ENCODE measurements at regions not wholly inside any gene's neighbourhood (a gene's known extent, or its start where the extent isn't known, plus 50 kb on each side); places are given as distances from the start of the nearest gene placed in this dataset.
"Not testable (repeated sequence)": the region's sequence is repeated elsewhere in the genome, so short reads cannot be mapped to it uniquely, and the experiment has no call there.

DNA sequence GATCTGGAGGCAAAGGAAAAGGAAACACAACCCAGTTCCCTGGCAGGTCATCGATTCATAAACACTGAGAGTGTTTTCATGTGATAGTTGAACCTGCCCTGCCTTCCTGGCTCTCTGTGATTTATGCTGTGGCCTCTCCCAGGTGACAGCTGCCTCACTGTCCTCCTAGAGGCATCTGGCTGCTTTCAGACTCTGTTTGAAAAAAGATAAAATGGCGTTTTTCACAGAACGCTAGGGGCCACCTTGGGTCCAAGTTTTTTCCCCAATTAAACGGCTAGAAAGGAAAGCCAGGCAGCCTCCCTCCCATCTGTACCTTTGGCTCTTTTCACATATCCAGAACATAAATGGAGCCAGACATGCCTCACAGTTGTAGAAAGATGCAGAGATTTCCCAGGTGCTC is 252.6 kb upstream of the CCDC196 start:
- no peak for DNase-seq

DNA sequence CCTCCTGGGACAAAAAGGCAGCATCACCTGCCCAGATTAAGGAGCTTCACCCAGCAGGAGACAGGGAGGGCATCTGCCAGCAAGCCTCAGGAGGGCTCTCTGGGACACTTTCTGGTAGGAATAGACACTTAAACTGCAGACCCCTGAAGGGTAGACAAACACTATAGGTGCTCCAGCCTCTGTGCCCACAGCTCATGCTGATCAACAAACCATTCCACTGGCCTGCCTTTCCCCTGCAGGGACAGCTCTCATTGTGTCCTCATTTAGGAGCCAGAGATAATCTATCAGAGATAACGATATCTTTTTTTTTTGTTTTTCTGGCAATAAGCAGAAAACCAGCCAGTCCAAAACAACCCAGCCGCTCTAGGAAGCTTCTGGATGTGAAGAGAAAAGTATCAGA is 251.8 kb upstream of the CCDC196 start:
- DNase-seq: no peak

DNA sequence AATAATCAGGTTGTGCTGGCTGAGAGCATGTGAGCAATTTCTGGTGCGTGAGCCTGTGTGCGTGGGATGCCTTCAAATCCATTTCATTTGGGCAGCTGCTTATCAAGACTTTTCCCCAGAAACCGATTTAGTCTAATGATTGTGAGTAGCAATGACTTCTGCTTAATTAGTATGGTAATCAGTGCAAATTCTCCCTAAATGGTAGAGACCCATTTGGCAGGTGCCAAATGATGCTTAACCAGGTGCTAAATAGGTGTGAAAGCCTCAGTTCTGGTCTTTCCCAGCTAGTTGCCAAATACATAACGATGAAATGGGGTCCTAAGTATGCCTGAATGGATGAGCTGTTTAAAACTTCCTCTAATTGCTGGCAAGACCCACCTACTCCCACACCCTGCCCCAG is 248.4 kb upstream of the CCDC196 start:
- DNase-seq: no peak

DNA sequence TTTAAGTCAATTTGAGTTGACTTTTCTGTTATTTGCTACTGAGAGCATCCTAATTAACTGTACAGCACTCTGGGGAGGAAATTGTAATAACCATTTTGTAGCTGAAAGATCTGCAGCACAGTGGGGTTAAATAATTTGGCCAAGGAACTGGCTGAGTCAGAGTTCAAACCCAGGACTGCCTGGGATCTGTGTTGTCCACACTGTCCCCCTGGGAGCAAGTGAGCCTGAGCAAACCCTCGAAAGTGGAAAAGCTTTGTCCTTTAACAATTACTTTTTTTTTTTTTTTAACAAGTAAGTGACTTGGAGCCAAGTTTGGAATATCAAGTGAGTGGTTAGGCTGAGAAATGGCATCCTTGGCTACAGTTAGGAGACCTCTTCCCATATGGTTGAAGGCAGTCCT is 247.2 kb upstream of the CCDC196 start:
- DNase-seq: no peak

DNA sequence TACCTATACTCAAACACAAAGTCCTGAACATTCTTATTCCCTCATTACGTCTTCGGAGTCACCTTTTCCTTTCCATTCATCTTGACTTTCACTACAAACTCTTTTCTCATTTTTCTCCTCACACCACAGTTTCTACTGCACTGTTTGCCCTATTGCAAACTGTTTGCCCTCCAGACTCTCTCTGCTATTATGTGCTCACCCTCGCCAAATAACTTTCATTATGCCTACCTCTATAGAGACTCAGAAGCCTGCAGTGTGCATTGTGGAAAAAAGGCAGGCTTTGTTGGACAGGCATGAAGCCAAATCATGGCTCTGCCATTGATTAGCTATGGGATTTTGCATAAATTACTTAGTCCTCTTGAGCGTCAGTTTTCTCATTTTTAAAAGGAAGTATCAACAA is 246.6 kb upstream of the CCDC196 start:
- no peak for DNase-seq

DNA sequence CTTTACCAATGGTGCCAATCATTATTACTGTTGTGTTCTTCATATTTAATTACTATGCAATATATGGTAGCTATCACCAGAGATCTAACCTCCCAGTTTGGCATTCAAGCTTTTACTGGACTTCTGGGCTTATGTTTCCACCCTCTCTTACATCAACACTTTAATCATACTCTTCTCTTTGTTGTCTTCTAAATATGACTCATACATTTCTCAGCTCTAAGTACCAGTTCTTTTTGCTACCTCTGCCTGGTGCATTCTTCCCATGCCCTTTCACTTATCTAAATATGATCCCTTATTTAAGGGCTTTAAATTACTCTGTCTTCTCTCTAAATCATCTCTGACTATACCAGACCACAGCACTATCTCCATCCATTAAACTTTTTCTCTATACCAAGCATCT is 246.1 kb upstream of the CCDC196 start:
- no peak for DNase-seq

DNA sequence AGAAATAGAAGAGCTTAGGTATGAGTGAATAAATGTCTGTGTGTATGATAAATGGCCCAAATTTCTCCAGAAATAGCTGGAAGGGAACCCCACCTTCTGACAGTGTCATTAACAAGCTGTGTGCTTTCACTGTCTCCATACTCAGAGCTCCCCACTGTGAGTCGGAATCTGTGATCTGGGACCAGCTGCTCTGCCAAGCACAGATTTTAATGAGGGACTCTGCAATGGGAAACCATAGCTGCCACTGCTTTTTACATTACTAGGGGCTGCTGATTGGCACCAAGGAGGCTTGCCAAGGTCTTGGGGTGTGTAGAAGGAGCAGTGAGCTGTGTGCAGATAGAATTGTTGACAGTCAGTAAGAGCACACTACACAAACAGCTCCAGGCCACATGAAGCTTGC is 244.2 kb upstream of the CCDC196 start:
- no peak for DNase-seq

DNA sequence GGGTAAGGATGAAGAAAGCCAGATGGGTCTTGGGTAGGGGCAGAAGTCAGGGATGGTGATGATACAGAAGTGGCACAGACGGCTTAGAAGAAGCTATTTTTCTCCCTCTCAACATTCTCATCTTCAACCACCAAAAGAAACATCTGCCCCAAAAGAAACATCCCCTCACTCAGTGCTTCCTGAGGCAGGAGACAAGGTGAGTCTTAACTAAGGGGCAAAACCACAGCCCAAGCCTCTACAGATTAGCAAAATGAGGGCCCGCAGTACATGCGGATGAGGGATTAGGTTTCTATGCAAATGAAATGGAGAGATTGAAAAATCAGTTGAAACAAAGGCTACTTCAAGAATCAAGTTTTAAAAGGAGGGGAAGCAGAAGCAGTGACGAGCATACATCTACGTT is 241.3 kb upstream of the CCDC196 start:
- DNase-seq: no peak

DNA sequence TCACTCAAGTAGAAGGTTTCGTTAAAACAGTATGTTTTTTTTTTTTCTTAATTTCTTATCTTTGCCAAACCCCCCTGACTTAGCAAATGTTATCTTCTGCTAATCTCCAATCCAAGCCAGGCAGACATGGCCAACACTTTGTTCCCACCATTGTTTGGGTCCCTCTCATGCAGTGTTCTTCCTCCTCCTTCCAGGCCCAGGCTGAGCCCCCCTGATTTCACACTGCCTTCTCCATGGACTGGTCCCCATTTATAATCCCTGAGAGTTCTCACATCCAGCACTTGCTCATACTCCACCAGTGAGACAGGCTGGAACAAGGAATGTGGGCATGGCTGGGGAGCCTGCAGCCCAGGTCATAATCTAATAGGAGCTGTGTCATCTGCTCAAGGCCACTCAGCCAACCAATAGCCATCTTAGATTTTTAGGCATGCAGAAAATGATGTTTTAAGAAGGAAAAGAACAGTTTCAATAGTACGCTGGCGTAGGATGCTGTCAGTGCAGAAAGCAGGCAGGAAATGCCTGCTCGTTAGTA is 238.4 kb upstream of the CCDC196 start:
- no peak for DNase-seq

DNA sequence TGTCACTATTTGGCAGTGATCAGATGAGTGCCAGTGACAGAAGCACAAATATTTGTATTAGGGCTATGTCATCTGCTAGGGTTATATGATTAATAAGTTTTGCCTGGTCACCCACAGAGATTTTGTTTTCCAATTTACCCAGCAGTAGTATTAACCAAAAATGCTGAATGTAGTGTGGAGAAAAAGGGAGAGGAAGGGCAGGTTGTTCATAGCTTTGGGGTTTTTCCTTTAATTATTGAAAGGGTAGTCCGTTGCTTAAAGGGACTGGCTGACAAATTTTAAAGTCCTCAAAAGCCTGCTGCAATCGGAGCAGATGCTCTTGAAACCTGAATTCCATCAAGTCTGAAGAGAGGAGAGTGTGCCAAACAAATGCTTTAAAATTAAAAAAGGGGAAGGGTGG is 237.9 kb upstream of the CCDC196 start:
- DNase-seq: no peak

DNA sequence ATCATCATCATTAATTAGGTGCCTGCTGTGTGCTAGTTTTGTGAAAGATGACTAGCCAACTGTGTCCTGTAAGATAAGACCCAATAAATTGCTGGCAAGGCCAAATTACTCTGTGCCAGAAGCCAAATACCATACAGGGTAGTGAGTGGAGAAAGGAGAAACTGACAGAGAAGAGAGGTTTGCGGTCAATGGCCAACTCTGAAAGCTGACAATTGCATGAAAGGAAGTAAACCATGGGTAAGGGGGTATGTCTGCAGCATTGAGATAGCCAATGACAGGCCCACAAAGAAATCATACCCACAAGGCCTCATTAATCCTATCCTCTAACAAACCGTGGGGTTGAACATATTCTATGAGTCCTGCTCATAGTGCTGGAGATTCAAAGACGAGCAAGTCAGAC is 236.6 kb upstream of the CCDC196 start:
- no peak for DNase-seq

DNA sequence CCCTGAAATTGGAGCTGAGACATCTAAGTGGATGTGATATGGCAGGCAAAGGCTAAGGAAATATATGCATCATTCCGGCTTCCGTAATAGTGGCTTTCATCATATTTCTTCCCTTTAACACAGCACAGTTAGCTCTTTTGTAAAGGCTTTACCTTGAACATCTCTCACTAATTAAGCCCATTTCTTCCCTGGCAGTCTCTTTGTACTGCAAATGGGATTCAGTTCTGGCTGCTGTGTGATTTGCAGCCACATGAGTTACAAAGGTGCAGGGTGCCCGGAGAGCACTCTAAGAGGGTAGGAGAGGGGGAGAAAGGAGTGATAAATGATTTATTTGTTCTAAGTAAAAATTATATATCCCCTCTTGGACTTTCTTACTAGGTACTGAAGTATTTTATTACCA is 232.1 kb upstream of the CCDC196 start:
- DNase-seq: no peak

DNA sequence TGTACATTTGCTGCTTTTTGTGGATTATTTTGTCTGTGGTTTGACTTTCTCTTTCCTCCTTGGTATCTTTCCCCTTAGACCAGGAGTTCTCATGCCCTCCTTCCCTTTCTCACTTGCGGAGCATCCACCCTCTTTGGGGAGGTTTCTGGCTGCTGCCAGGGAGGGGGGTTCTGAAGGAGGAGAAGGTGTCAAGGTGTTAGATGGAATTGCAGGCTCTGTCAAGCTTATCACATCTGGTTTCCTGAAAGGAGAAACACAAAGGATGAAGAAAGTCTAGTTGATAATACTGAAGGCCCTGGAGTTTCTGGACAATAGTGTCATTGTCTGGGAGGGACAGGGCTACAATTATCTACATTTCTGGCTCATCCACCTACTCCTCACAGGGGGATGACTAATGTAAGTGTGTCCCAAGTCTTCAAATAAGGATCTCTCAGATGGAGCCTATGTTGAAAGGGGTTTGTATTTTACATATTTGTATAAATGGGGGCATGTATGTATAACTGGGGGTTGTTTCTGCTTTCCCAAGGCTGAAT is 217.3 kb upstream of the CCDC196 start:
- no peak for DNase-seq

DNA sequence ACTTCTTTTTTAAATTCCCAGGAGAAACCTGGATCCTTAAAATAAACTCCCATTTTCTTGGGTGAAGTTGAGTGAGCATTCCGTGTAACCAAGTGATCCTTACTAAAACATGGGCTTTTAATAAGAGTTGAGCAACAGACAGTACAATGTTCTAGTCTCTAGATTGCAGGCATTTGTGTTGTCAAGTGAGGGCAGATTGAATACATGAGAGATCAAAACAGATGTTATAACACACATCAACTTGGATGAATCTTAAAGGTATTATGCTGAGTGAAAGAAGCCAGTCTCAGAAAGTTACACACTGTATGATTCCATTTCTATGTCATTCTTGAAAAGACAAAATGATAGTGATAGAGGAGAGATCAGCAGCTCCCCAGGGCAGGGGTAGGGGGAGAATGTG is 213.9 kb upstream of the CCDC196 start:
- no peak for DNase-seq

DNA sequence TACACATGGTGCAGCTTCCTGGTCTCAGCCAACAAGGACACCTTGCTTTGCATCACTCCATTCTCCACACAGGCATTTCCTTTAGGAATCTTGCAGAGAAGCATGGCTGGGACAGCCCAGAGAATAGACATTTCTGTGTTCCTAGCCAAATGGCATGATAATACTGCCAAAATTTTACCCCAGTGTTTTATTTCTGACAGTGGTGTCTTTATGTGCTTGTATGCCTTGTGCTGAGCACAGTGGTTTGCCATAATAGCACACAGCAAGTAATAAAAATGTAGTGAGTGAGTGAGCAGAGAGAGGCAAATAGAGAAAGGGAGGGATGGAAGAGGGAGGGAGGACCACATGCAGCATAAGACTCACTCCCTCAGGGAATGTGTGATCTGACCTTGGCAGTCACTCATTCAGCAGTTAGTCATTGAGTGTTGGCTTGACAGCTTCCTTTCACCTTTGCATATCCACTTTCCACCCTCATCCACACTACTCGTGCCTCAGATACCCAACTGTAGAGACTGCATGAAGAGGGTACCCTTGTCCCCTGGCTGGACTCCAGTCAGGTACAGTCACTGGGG is 212.8 kb upstream of the CCDC196 start:
- DNase-seq: no peak

DNA sequence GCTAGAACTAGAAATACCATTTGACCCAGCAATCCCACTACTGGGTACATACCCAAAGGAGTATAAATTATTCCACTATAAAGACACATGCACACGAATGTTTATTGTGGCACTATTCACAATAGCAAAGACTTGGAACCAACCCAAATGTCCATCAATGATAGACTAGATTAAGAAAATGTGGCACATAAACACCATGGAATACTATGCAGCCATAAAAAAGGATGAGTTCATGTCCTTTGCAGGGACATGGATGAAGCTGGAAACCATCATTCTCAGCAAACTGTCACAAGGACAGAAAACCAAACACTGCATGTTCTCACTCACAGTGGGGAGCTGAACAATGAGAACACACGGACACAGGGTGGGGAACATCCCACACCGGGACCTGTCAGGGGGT is 207.8 kb upstream of the CCDC196 start:
- DNase-seq: not testable (repeated sequence)

DNA sequence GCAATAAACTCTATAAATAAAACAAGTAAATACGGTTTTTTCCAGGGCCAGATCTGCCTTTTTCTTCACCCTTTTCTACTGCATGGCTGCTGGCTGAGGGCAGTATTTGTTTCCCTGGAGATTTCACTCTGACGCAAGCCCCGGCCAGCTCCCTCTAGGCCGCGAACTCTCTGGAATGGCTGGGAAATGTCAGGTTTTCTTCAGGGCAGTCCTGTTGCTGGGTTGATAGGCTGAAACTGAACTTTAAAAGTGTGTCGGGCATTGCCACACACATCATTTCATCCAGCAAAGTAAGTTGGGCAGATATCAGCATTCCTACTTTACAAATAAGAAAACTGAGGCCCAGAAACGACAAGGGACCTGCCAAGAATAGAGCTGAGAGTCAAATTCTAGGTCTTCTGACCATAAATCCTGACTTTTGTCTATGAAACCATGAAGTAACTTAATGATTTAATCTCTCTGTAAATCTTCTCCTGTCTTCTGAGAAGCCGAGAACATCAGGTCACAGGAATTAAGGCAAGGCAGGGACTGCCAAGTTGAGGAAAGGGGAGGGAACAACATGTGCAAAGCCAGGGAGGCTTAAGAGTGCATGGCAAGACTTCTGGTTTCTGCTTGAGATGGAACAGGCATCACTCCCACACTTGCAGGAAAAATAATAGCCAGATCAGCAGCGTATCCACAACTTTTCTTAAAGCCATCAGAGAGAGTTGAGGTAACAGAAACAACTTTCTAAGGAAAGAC is 205.0 kb upstream of the CCDC196 start:
- no peak for DNase-seq

DNA sequence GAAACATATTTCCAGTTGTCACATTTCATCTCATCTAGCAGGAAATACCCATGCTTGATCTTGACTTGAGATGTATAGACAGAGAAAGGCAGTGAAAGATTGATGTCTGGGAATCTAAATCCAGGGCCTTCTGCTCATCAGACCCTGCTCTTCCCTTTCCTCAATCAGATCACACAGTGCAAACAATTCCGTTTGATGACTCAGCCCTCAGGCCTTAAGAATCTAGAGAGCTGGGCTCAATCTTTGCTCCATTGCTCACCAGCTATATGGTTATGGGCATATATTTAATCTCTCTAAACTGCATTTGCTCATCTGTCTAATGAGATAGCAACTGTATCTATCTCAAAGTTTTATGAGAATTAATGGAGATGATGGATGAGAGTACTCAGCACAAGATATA is 201.8 kb upstream of the CCDC196 start:
- no peak for DNase-seq

DNA sequence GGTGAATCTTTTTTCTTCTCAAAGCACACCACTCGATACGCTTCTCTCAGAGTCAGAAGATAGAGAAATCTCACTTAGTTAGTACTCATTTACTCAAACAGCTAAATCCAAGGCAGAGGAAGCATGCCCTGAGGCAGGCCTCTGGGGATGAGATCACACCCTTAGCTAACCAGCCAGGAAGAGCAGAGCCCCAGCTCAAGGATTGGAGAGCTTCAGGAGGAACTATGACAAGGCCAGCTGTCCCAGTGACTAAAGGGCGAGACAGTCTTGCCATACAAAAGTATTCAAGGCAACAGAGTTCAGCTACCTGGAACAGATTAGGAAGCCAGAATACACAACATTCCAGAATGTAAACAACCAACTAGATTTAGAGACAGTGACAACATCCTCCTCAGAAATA is 197.7 kb upstream of the CCDC196 start:
- no peak for DNase-seq

DNA sequence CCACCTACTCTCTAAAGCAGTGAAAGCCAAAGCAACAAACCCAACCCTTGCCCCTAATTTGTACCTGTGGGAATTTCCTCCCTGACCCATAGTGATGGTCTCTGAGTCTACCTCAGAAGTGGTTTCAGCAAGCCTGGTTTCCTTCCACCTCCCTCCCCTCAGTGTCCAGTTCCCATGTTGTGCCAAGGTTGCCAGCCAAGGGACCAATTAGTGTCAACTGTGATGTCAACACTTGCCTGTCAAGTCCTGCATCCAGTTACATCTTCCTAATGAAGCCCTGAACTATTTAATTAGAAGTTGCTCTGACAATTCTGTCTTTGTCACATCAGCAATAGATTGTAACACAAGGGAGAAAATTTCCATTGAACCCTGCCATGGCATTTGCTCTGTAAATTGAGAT is 194.4 kb upstream of the CCDC196 start:
- no peak for DNase-seq

DNA sequence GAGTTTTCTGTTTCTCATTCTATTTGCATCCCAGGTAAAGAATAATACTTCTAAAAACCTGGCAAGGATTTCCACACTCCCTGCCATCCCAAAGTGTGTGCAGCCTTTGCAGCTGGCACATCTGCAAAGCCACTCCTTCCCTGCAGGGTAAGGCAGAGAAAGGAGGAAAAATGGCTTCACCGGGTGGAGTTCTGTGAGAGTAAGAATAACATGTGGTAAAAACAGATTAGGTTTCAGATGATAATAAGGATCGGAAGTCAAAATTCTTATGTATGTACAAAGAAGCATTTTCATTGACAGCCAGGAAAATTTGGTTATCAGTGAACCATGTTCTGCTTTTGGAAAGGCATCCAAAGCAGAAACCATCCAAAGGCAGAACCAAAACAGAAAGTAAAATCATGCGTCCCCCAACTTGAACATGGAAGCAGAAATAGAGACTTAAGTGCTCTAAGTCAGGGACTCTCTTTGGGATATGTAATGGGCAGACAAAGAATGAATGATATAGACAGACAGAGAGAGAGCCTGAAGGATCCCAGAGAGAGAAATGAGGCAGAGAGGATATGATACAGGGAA is 192.6 kb upstream of the CCDC196 start:
- DNase-seq: no peak

DNA sequence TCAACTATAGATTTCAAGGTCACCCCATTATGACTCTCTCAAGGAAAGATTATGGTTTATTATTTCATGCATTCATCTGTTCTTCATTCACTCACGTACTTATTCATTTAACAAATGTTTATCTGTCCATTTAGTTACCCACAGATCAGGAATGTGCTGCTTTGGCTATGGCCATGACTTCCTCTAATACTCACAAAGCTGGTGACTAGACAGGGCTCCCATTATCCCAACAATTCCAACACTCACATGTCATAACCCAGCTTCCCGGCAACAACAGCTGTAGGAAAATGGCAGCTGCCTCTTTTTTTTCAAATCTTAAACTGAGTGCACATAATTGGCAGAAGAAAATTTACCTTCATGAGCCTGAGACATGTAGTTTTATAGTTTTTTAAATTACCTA is 190.8 kb upstream of the CCDC196 start:
- DNase-seq: no peak

DNA sequence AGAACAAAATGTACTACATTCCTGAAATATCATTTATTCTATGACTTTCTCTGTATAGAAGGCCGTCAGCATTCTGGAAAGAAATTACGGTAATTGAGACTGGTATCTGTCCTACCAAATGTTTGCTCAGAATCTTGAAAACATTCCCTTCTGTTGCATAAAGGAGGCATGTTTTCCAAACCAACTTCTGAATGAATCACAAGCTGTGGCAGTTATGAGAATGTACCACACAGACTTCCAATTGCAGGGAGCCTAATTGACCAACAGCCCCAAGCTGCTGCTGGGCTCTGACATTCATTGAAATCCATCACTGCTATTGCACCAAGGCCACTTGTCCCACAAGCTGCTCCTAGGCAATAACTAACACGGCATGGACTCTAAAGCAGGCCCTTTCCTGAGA is 185.3 kb upstream of the CCDC196 start:
- no peak for DNase-seq

DNA sequence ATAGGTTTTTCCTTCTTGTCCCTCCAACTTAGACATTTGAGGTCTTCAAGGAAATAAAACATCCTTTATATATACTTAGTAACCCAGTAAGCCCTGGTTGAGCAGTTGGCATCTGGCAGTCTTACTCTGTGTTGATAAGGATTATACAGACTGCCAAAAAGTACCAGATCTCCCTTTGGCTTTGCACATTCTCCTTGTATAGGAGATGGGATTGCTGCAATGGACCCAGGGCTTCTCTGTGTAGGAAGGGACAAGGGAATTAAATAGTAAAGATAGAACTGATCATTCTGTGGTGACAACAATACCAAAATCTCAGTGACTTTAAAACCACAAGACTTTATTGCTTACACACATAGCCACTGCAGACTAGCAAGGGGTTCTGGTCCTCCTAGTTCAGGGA is 180.1 kb upstream of the CCDC196 start:
- no peak for DNase-seq
